ENCODE measurements at regions not wholly inside any gene's neighbourhood (a gene's known extent, or its start where the extent isn't known, plus 50 kb on each side); places are given as distances from the start of the nearest gene placed in this dataset.

GRCh38 chr4:62670514-62670913 is 1470.4 kb downstream of the ADGRL3 start:
- Histone ChIP-seq H3K4me3 (no peak overlapping the region), H3K4me1 (no peaks in the 10 kb centered on the region), H3K27me3 (replicated peaks in 1 of 7) (no peaks in the 10 kb centered on the region), H3K27ac (no peak overlapping the region), H3K36me3 (no peaks in the 10 kb centered on the region), H3K9me3 (peaks cover 0 to 14% (median 2%) of the 10 kb centered on the region in 8 donors)
- WGBS, 5 donors: 60 to 88% (median 69%) methylated on average over 2 of the region's 2 CpGs
- no peak for TF ChIP-seq CTCF (IDR thresholded peaks at IDR 0.05 in 8 of 11, conservative IDR thresholded peaks at IDR 0.05 in 3 of 11)
- no peak for TF ChIP-seq POLR2A (IDR thresholded peaks at IDR 0.05)
- TF ChIP-seq POLR2AphosphoS5 (IDR thresholded peaks at IDR 0.05): no peak
- DNase-seq: no peak
- intact Hi-C loops (cut with DNase I; ENCODE audit: low total_unique reads): no loop called here

- 82 to 86% (median 83%) methylated on average over 4 of the region's 4 CpGs for WGBS, 5 donors
- intact Hi-C loops (cut with DNase I; ENCODE audit: low total_unique reads): no loop called here
- Histone ChIP-seq H3K4me3 (no peak overlapping the region), H3K9me3 (peaks cover 0 to 22% (median 7%) of the 10 kb centered on the region in 8 donors), H3K4me1 (no peaks in the 10 kb centered on the region), H3K36me3 (no peaks in the 10 kb centered on the region), H3K27ac (no peak overlapping the region), H3K27me3 (replicated peaks in 1 of 7) (no peaks in the 10 kb centered on the region)
- TF ChIP-seq CTCF (IDR thresholded peaks at IDR 0.05 in 8 of 11, conservative IDR thresholded peaks at IDR 0.05 in 3 of 11): no peak
- TF ChIP-seq POLR2AphosphoS5 (IDR thresholded peaks at IDR 0.05): no peak
- no peak for TF ChIP-seq POLR2A (IDR thresholded peaks at IDR 0.05)
- DNase-seq: no peak
Observed at GRCh38 chr4:62661821-62662220, 1461.7 kb downstream of the ADGRL3 start.

GRCh38 chr4:62656006-62656405 is 1455.9 kb downstream of the ADGRL3 start:
- Histone ChIP-seq H3K27me3 (replicated peaks in 1 of 7) (no peaks in the 10 kb centered on the region), H3K27ac (no peak overlapping the region), H3K4me3 (no peak overlapping the region), H3K36me3 (no peaks in the 10 kb centered on the region), H3K4me1 (no peaks in the 10 kb centered on the region), H3K9me3 (peaks cover 0 to 4% (median 0%) of the 10 kb centered on the region in 8 donors)
- DNase-seq: no peak
- no peak for TF ChIP-seq POLR2AphosphoS5 (IDR thresholded peaks at IDR 0.05)
- TF ChIP-seq CTCF (IDR thresholded peaks at IDR 0.05 in 8 of 11, conservative IDR thresholded peaks at IDR 0.05 in 3 of 11): no peak
- no peak for TF ChIP-seq POLR2A (IDR thresholded peaks at IDR 0.05)
- intact Hi-C loops (cut with DNase I; ENCODE audit: low total_unique reads): no loop called here
- 66 to 90% (median 76%) methylated on average over 1 of the region's 1 CpG for WGBS, 5 donors

- H3K27me3 ChIP-seq (replicated peaks in 1 of 7): no peaks in the 10 kb centered on the region
- no peaks in the 10 kb centered on the region for H3K36me3 ChIP-seq
- no peak overlapping the region for H3K4me3 ChIP-seq
- intact Hi-C loops (cut with DNase I; ENCODE audit: low total_unique reads): no loop called here
- WGBS, 5 donors: 23 to 43% (median 36%) methylated on average over 3 of the region's 3 CpGs
- peaks cover 0 to 4% (median 0%) of the 10 kb centered on the region in 8 donors for H3K9me3 ChIP-seq
- TF ChIP-seq CTCF (IDR thresholded peaks at IDR 0.05 in 8 of 11, conservative IDR thresholded peaks at IDR 0.05 in 3 of 11) (peak in 1 of 11 experiments; percentile 10), POLR2AphosphoS5 (IDR thresholded peaks at IDR 0.05) (no peak), POLR2A (IDR thresholded peaks at IDR 0.05) (no peak)
- H3K4me1 ChIP-seq: no peaks in the 10 kb centered on the region
- H3K27ac ChIP-seq: no peak overlapping the region
- DNase-seq: no peak
Observed at GRCh38 chr4:62644372-62644771, 1444.2 kb downstream of the ADGRL3 start.
